ENCODE measurements at regions not wholly inside any gene's neighbourhood (a gene's known extent, or its start where the extent isn't known, plus 50 kb on each side); places are given as distances from the start of the nearest gene placed in this dataset.

GRCh38 chr14:87679866-87680265 is 313.1 kb downstream of the GALC start:
- H4K5ac ChIP-seq (ENCODE audit: low read depth, low read length): no peak overlapping the region
- H3K18ac ChIP-seq (ENCODE audit: low read depth, low read length): no peak overlapping the region
- H3K9ac ChIP-seq (ENCODE audit: low read depth, low read length): no peak overlapping the region
- intact Hi-C loops (cut with micrococcal nuclease) (no loop called here), in situ Hi-C loops (cut with MboI; ENCODE audit: low sequenced_read_pairs) (no loop called here), dilution Hi-C loops (cut with HindIII; ENCODE audit: low sequenced_read_pairs, unreplicated experiment) (no loop called here)
- H3K27me3 ChIP-seq (ENCODE audit: control insufficient read depth, insufficient read depth, low read length): no peaks in the 10 kb centered on the region
- no peak overlapping the region for H3K23ac ChIP-seq (ENCODE audit: low read depth, low read length)
- WGBS, 2 experiments (ENCODE audit: extremely low coverage in 2 of 2, insufficient read length in 1 of 2): no CpG with 5 or more reads among the region's 3 CpGs
- no peaks in the 10 kb centered on the region for H3K79me1 ChIP-seq (ENCODE audit: low read depth in 1 of 2, low read length in 2 of 2)
- H3K4me2 ChIP-seq (ENCODE audit: low read depth, low read length): no peak overlapping the region
- no peak overlapping the region for H3K14ac ChIP-seq (replicated peaks; ENCODE audit: low read depth, low read length)
- no peak overlapping the region for H3K4me3 ChIP-seq (ENCODE audit: insufficient read depth, low read depth, low read length)
- no peak overlapping the region for H2BK5ac ChIP-seq (ENCODE audit: low read depth, low read length, poor library complexity, severe bottlenecking)
- H3K4ac ChIP-seq (ENCODE audit: low read depth, low read length): no peak overlapping the region
- TF ChIP-seq USF2 (IDR thresholded peaks at IDR 0.05; ENCODE audit: low read depth, low read length) (no peak), POLR2A (IDR thresholded peaks at IDR 0.05; ENCODE audit: low read depth, low read length) (no peak), CEBPB (IDR thresholded peaks at IDR 0.05; ENCODE audit: low read depth, low read length) (no peak), NFE2L2 (IDR thresholded peaks at IDR 0.05; ENCODE audit: low read depth, low read length) (no peak), MAFK (IDR thresholded peaks at IDR 0.05; ENCODE audit: low read depth, low read length) (no peak), RFX5 (IDR thresholded peaks at IDR 0.05; ENCODE audit: low read depth, low read length) (no peak), RAD21 (IDR thresholded peaks at IDR 0.05; ENCODE audit: low read length) (no peak), RCOR1 (IDR thresholded peaks at IDR 0.05; ENCODE audit: insufficient replicate concordance, low read length) (no peak), SMC3 (IDR thresholded peaks at IDR 0.05; ENCODE audit: low read depth, low read length) (no peak)
- no peaks in the 10 kb centered on the region for H4K20me1 ChIP-seq (ENCODE audit: insufficient read depth, low read length)
- no peaks in the 10 kb centered on the region for H3K9me1 ChIP-seq (ENCODE audit: insufficient read depth, low read length)
- no peak overlapping the region for H2BK120ac ChIP-seq (ENCODE audit: low read depth, low read length)
- no peak overlapping the region for H2AFZ ChIP-seq (replicated peaks; ENCODE audit: low read length, poor library complexity)
- H3K36me3 ChIP-seq (ENCODE audit: control insufficient read depth, insufficient read depth, low read length): no peaks in the 10 kb centered on the region
- H2AK9ac ChIP-seq (replicated peaks; ENCODE audit: low read depth, low read length, poor library complexity): no peak overlapping the region
- no peak overlapping the region for H3K56ac ChIP-seq (ENCODE audit: extremely low read depth, insufficient read depth, low read length)
- ChIA-PET CTCF (no interaction called here), POLR2A (ENCODE audit: unreplicated experiment) (no interaction called here)
- no peaks in the 10 kb centered on the region for H3K9me3 ChIP-seq (ENCODE audit: control insufficient read depth, insufficient read depth, low read length)
- no TSS peak for BruUV-seq (replicated peaks)
- ATAC-seq (ENCODE audit: low read depth) (no peak), DNase-seq (no peak)
- H2AK5ac ChIP-seq (ENCODE audit: low read depth, low read length): no peak overlapping the region
- no peak overlapping the region for H3K27ac ChIP-seq (ENCODE audit: insufficient read depth, low read length)
- H4K91ac ChIP-seq (ENCODE audit: insufficient read depth, low read depth, low read length): no peak overlapping the region
- no peak overlapping the region for H4K8ac ChIP-seq (ENCODE audit: low read depth in 2 of 2, low read length in 2 of 2)
- H2BK20ac ChIP-seq (ENCODE audit: low read depth, low read length): no peak overlapping the region
- no peak overlapping the region for H2BK15ac ChIP-seq (ENCODE audit: low read depth, low read length)
- no peaks in the 10 kb centered on the region for H3K4me1 ChIP-seq (ENCODE audit: control insufficient read depth, insufficient read depth, low read length)

Data from IMR-90 (cell line).